Neural cell (in vitro differentiated cells): ENCODE measurements at regions not wholly inside any gene's neighbourhood (a gene's known extent, or its start where the extent isn't known, plus 50 kb on each side); places are given as distances from the start of the nearest gene placed in this dataset.

Experiments
- EP300 ChIP-seq: fragments of 450-650 bp; conservative IDR thresholded peaks from 2 replicates; pipeline ENCODE4 v1.6.1; 2014; ENCODE audit warnings: antibody characterized with exemption, mild to moderate bottlenecking, moderate library complexity; ENCODE audit not compliant: poor library complexity, severe bottlenecking
- EZH2 ChIP-seq: fragments of 200-600, 300-800 bp; shearing (Covaris generic), sonication (generic); IDR thresholded peaks from 2 replicates; pipeline ENCODE4 v1.6.1; 2014; ENCODE audit warnings: antibody characterized with exemption, low read length, borderline replicate concordance, mild to moderate bottlenecking; ENCODE audit not compliant: insufficient read depth, poor library complexity, severe bottlenecking
- POLR2AphosphoS5 ChIP-seq: IDR thresholded peaks from 2 replicates; pipeline ENCODE4 v1.6.1; 2012
- RAD21 ChIP-seq: fragments of 450-650 bp; conservative IDR thresholded peaks from 2 replicates; pipeline ENCODE4 v1.6.1; 2014; ENCODE audit warnings: antibody characterized with exemption, mild to moderate bottlenecking, moderate library complexity
- TAF1 ChIP-seq: IDR thresholded peaks from 2 replicates; pipeline ENCODE4 v1.6.1; 2012; ENCODE audit warnings: low read depth
- TF ChIP-seq, protein P1 (sequence below): fragments of 450-650 bp; IDR thresholded peaks from 2 replicates; pipeline ENCODE4 v1.5.1; 2014; ENCODE audit warnings: antibody characterized with exemption, mild to moderate bottlenecking, moderate library complexity; ENCODE audit not compliant: poor library complexity, severe bottlenecking
- TF ChIP-seq, protein P2 (sequence below): IDR thresholded peaks from 2 replicates; pipeline ENCODE4 v1.6.1; 2012; ENCODE audit warnings: borderline replicate concordance

DNA sequence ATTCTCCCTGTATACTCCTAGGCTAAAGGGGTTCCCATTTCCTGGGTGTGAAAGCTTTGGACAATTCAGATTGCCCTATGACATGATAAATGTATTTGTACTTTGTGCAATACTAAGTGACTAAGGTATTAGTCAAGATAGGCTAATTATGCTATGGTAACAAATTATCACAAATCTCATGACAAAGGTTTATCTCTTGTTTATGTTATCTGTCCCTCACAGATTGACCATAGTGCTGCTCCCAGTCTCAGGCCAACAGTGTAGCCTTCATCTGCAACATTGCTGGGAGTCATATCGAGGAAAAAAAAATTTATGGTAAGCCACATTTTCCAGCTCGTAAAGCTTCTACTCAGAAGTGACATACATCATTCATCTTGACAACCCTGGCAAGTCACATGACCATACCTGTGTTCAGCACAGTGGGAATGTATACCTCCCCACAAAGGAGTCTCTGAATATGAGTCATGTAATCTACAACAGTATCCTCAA, 346.2 kb downstream of the IGSF11 start:
- TF ChIP-seq, protein P1, sequence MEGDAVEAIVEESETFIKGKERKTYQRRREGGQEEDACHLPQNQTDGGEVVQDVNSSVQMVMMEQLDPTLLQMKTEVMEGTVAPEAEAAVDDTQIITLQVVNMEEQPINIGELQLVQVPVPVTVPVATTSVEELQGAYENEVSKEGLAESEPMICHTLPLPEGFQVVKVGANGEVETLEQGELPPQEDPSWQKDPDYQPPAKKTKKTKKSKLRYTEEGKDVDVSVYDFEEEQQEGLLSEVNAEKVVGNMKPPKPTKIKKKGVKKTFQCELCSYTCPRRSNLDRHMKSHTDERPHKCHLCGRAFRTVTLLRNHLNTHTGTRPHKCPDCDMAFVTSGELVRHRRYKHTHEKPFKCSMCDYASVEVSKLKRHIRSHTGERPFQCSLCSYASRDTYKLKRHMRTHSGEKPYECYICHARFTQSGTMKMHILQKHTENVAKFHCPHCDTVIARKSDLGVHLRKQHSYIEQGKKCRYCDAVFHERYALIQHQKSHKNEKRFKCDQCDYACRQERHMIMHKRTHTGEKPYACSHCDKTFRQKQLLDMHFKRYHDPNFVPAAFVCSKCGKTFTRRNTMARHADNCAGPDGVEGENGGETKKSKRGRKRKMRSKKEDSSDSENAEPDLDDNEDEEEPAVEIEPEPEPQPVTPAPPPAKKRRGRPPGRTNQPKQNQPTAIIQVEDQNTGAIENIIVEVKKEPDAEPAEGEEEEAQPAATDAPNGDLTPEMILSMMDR = no peak
- peak; percentile 68 for TF ChIP-seq POLR2AphosphoS5
- TF ChIP-seq EZH2 = no peak
- no peak for TF ChIP-seq RAD21
- TF ChIP-seq, protein P2, sequence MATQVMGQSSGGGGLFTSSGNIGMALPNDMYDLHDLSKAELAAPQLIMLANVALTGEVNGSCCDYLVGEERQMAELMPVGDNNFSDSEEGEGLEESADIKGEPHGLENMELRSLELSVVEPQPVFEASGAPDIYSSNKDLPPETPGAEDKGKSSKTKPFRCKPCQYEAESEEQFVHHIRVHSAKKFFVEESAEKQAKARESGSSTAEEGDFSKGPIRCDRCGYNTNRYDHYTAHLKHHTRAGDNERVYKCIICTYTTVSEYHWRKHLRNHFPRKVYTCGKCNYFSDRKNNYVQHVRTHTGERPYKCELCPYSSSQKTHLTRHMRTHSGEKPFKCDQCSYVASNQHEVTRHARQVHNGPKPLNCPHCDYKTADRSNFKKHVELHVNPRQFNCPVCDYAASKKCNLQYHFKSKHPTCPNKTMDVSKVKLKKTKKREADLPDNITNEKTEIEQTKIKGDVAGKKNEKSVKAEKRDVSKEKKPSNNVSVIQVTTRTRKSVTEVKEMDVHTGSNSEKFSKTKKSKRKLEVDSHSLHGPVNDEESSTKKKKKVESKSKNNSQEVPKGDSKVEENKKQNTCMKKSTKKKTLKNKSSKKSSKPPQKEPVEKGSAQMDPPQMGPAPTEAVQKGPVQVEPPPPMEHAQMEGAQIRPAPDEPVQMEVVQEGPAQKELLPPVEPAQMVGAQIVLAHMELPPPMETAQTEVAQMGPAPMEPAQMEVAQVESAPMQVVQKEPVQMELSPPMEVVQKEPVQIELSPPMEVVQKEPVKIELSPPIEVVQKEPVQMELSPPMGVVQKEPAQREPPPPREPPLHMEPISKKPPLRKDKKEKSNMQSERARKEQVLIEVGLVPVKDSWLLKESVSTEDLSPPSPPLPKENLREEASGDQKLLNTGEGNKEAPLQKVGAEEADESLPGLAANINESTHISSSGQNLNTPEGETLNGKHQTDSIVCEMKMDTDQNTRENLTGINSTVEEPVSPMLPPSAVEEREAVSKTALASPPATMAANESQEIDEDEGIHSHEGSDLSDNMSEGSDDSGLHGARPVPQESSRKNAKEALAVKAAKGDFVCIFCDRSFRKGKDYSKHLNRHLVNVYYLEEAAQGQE = no peak
- TF ChIP-seq TAF1 = no peak
- peak; percentile 95 for TF ChIP-seq EP300
